HG02642 (cell line): ENCODE measurements at regions not wholly inside any gene's neighbourhood (a gene's known extent, or its start where the extent isn't known, plus 50 kb on each side); places are given as distances from the start of the nearest gene placed in this dataset.

Experiments used
- ATAC-seq: cut with Tn5 transposase; IDR thresholded peaks from one replicate; pipeline ENCODE4 v1.9.1; 2021; ENCODE audit warnings: mild to moderate bottlenecking; ENCODE audit not compliant: unreplicated experiment, poor library complexity

- ATAC-seq = no peak
These were observed 78.4 kb upstream of the PAPPA start for GRCh38 chr9:116075191-116075590.

GRCh38 chr9:116078640-116079039, 75.0 kb upstream of the PAPPA start:
- no peak for ATAC-seq

DNA sequence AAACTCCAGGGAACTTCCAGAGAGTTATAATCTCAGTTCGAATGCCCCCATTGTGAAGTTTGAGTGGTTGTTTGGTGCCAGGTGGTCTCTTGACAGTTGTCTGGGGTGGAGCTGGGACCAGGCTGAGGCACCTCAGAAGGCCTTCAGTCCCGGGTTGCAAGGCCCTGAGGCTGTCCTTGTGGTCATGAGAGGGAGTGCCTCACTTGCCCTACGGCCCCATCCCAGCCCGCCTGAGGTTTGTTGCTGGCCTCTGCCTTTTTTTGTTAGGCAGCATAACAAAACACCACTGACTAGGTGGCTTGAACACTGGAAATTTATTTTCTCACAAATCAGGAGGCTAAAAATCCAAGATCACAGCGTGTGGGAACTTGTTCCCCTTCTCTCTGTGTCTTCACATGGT, 73.0 kb upstream of the PAPPA start:
- ATAC-seq = no peak

- no peak for ATAC-seq
These were observed 72.0 kb upstream of the PAPPA start for GRCh38 chr9:116081435-116082115.

DNA sequence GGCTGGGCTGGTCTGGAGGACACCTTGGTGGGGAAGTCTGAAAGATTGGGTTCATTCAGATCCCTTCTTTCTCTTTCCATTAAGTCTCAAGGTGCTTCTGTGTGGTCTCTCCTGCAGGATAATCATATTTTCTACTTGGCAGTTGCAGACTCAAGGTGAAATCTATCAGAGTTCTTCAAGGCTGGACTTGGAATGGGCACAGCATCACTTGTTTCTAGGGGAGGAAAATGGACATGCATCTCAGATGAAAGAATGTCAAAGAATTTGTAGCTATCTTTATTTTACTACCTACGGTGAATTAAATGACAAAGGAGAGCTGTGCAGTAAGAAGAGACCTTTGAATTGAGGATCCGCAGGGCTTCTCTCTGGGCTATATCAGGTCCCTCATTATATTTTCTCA, 69.8 kb upstream of the PAPPA start:
- ATAC-seq = no peak

DNA sequence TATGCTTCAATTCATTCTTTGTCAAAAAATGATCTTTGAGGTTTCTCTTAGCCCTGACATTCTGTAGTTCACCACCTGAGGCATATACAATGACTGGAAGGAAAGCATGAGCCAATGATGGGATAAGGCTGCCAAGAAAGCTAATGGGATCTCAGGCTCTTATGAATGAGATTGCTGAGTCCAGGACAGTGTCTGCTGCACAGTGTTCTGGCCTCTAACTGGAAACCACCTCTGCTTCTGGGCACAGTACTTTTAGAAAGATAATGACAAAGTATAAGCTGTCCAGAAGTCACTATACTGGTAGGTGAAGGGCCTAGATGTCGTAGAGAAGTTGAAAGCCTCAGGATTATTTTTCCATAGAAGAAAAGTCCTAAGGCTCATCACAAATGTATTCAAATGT, 69.1 kb upstream of the PAPPA start:
- ATAC-seq = no peak

GRCh38 chr9:116087246-116087645, 66.3 kb upstream of the PAPPA start:
- no peak for ATAC-seq

DNA sequence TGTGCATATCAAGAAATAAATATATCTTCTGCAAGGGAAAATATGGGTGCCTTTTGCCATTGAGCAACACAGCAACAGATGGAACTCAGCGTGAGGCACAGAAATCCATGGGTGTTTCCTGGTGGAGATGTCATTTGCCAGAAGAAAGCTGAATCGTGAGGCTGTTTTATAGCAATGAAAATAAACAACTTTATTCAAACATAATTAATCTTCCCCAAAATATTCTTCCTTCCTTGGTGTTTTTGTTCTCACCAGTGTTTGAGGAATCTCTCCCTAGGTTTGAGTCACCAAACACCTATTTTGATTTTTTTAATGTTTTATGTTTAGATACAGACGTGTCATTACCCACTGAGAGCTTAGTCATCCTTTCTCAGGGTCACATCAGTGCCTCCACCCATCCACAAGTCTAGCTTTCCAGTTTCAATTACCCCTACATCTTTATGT, 65.8 kb upstream of the PAPPA start:
- no peak for ATAC-seq

- no peak for ATAC-seq
These were observed 65.2 kb upstream of the PAPPA start for GRCh38 chr9:116088396-116088795.

DNA sequence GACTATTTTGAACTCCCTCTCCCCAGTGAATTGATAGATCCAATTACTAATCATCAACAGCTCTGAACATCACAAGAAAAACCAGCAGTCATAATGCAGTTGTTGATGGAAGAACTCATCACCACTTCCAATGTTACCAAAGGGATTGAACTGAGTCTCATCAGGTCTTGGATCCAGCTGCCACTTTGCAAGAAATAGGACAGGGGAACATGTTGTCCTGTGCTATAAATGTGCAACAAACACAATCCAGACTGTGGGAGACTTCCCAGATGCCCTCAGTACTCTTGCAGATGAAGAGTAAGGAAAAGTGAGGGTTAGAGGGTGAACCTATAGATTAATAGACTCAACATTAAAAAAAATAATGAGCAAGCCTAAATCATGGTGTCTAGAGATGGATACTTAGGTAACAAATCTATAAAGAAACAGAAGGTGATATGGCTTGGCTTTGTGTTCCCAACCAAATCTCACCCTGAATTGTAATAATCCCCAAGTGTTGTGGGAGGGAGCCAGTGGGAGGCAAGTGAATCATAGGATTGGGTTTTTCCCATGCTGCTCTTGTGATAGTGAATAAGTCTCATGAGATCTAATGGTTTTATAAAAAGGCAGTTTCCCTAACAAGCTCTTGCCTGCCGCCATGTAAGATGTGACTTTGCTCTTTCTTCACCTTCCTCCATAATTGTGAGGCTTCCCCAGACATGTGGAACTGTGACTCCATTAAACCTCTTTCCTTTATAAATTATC, 63.4 kb upstream of the PAPPA start:
- no peak for ATAC-seq

GRCh38 chr9:116094846-116095245, 58.7 kb upstream of the PAPPA start:
- no peak for ATAC-seq

DNA sequence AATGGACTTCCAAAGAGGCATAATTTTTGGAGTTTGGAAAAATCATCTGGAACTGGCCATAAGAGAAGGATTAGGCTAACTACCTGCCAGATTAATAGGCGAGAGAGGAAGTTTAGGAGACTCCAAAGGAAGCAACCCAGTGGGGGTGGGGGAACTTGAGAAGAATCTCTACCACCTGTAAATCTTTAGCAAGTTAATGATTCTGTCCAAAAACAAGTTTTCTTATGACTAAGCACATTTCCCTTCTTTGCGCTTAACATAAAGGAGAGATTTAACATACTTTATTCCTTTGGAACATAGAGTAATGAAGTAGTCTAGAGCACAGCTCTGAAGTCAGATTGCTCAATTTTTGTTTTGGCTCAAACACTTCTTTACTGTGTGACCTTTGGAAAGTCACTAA, 58.2 kb upstream of the PAPPA start:
- no peak for ATAC-seq

GRCh38 chr9:116096046-116096445, 57.5 kb upstream of the PAPPA start:
- no peak for ATAC-seq

- ATAC-seq = no peak
These were observed 56.7 kb upstream of the PAPPA start for GRCh38 chr9:116096853-116097252.

DNA sequence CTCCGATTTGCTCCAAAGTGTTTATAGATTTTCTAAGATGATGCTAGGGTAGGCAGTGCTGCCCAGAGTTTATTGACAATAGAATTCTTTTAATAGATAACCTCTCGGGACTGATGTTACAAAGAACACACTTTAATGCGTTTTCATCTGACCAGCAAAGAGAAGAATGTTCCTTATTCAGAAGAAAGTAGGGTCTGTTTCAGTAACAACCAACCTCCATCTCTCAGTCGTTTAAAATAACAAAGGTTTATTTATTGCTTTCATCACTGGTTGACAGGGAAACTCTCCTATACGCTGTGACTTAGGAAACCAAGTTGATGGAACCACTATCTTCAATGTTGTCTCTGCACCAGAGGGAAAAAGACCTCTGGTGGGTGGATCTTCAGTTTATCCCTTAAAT, 55.1 kb upstream of the PAPPA start:
- ATAC-seq = no peak

DNA sequence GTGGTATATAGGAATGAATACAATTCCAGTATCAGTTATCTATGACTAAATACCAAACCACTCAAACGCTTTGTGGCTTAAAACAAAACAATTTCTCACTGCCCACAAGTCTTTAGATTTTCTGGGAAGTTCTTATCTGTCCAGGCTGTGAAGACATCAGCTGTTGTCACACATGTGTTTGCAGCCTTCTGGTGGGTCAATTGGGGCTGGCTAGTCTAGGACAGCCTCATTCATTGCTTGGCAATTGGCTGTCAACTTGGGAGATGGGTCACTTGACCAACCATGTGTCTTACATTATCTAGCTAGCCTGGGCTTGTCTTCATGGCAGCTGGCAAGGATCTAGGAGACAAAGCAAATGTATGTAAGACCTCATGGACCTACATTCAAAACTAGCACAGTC, 53.8 kb upstream of the PAPPA start:
- ATAC-seq = no peak

GRCh38 chr9:116100711-116101121, 52.9 kb upstream of the PAPPA start:
- no peak for ATAC-seq

GRCh38 chr9:116101516-116101915, 52.1 kb upstream of the PAPPA start:
- ATAC-seq = no peak

DNA sequence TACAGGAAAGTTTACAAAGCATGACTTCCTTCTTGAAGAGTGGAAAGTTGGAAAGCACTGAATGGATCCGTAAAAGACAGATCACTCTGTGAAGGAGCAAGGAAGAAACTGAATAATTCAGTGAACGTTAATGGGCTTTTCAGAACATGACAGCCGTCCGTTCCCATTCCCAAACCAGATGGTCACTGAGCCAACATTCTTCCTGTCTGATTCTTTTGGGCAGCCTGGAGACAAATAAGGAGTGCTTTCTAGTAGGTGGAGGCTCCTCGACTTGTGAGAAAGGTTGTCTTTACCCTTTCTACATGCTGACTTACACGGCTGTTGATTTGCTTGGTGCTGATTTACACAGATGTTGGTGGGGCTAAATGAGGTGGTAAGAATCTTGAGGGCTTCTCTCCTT, 51.0 kb upstream of the PAPPA start:
- no peak for ATAC-seq
